Fibroblast of skin of back (primary cell): ENCODE measurements at regions not wholly inside any gene's neighbourhood (a gene's known extent, or its start where the extent isn't known, plus 50 kb on each side); places are given as distances from the start of the nearest gene placed in this dataset.
A peak's percentile ranks its signal among the peaks of the same experiment; 100 is the strongest.

Experiments
- DNase-seq: peaks from one replicate; pipeline ENCODE4 v3.0.0-alpha.2; 2013

GRCh38 chr13:73782450-73783449, 351.5 kb downstream of the KLF12 start:
- DNase-seq = no peak

- no peak for DNase-seq
Measured at GRCh38 chr13:73781384-73781783, 352.8 kb downstream of the KLF12 start.

- no peak for DNase-seq
Measured at GRCh38 chr13:73779881-73780280, 354.3 kb downstream of the KLF12 start.

GRCh38 chr13:73778242-73778864, 355.9 kb downstream of the KLF12 start:
- no peak for DNase-seq

GRCh38 chr13:73777134-73777533, 357.1 kb downstream of the KLF12 start:
- DNase-seq = no peak

- no peak for DNase-seq
Measured at GRCh38 chr13:73776151-73776785, 357.9 kb downstream of the KLF12 start.

- no peak for DNase-seq
Measured at GRCh38 chr13:73773168-73773549, 361.0 kb downstream of the KLF12 start.

- no peak for DNase-seq
Measured at GRCh38 chr13:73772449-73773167, 361.6 kb downstream of the KLF12 start.

- no peak for DNase-seq
Measured at GRCh38 chr13:73767747-73768315, 366.4 kb downstream of the KLF12 start.

- DNase-seq = peak; percentile 34
Measured at GRCh38 chr13:73767191-73767741, 366.9 kb downstream of the KLF12 start.

GRCh38 chr13:73765651-73766384, 368.4 kb downstream of the KLF12 start:
- peak; percentile 28 for DNase-seq

- DNase-seq = no peak
Measured at GRCh38 chr13:73759434-73759833, 374.8 kb downstream of the KLF12 start.

- DNase-seq = no peak
Measured at GRCh38 chr13:73757481-73758233, 376.5 kb downstream of the KLF12 start.

- DNase-seq = peak; percentile 71
Measured at GRCh38 chr13:73754727-73755292, 379.4 kb downstream of the KLF12 start.

- no peak for DNase-seq
Measured at GRCh38 chr13:73754241-73754640, 380.0 kb downstream of the KLF12 start.

GRCh38 chr13:73751290-73751689, 382.9 kb downstream of the KLF12 start:
- no peak for DNase-seq

GRCh38 chr13:73748404-73748803, 385.8 kb downstream of the KLF12 start:
- no peak for DNase-seq

- no peak for DNase-seq
Measured at GRCh38 chr13:73745190-73745589, 389.0 kb downstream of the KLF12 start.

- DNase-seq = no peak
Measured at GRCh38 chr13:73742982-73743381, 391.2 kb downstream of the KLF12 start.

- no peak for DNase-seq
Measured at GRCh38 chr13:73741742-73742141, 392.5 kb downstream of the KLF12 start.
